Fibroblast of the aortic adventitia (primary cell): ENCODE measurements at regions not wholly inside any gene's neighbourhood (a gene's known extent, or its start where the extent isn't known, plus 50 kb on each side); places are given as distances from the start of the nearest gene placed in this dataset.

ENCODE experiments used
- DNase-seq: peaks from one replicate; pipeline ENCODE4 v3.0.0-alpha.2; 2010; ENCODE audit warnings: low read depth
- H3K4me3 ChIP-seq: 2 replicates; pipeline ENCODE4 v1.5.1; 2011; ENCODE audit warnings: low read depth, mild to moderate bottlenecking, control low read depth, low read length, moderate library complexity
- TF ChIP-seq, protein P1 (sequence below): IDR thresholded peaks from 2 replicates; pipeline ENCODE4 v1.5.1; 2011; ENCODE audit warnings: mild to moderate bottlenecking, low read length, control low read depth, inconsistent platforms; ENCODE audit not compliant: insufficient read depth

DNA sequence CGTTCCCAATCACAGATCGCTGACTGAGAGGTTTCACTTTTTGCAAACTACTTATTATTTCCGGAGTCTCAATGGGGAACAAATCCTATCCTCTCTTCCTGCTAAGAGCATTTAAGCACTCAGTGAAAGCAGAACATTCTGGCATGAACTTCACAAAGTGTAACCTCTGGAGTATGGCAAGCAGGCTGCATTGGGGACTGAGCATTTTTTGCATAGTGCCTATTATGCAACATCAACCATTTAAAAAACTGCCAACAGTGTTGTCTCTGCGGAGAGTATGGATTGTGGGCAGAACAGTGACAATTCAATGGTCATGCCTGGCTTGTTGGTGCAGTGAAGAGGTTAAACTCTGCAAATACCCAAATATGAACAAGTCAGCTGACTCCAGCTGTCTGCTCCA lies 484.6 kb downstream of the OLFM4 start:
- no peak overlapping the region for H3K4me3 ChIP-seq
- TF ChIP-seq, protein P1, sequence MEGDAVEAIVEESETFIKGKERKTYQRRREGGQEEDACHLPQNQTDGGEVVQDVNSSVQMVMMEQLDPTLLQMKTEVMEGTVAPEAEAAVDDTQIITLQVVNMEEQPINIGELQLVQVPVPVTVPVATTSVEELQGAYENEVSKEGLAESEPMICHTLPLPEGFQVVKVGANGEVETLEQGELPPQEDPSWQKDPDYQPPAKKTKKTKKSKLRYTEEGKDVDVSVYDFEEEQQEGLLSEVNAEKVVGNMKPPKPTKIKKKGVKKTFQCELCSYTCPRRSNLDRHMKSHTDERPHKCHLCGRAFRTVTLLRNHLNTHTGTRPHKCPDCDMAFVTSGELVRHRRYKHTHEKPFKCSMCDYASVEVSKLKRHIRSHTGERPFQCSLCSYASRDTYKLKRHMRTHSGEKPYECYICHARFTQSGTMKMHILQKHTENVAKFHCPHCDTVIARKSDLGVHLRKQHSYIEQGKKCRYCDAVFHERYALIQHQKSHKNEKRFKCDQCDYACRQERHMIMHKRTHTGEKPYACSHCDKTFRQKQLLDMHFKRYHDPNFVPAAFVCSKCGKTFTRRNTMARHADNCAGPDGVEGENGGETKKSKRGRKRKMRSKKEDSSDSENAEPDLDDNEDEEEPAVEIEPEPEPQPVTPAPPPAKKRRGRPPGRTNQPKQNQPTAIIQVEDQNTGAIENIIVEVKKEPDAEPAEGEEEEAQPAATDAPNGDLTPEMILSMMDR = no peak

DNA sequence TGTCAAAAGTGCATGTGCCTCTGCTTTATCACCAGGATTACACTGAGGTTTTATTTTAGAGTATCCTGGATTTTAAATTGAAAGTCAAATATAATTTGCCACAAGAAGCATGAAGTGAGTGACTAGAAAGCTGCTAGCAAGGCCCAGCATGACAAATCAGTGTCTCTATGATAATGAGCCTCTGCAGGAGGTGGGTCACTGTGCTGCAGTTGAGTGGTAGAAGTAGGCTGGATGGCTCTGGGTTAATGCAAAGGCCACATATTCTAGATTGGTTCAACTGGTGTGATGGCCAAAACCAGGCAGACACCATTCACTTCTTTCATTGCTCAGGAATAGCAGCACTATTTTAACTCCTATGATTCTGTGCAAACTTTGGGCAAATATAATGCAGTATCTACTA lies 491.5 kb downstream of the OLFM4 start:
- H3K4me3 ChIP-seq = no peak overlapping the region
- TF ChIP-seq, protein P1 = no peak
- no peak for DNase-seq

More for the DNA sequence above, 484.6 kb downstream of the OLFM4 start:
- no peak for DNase-seq

DNA sequence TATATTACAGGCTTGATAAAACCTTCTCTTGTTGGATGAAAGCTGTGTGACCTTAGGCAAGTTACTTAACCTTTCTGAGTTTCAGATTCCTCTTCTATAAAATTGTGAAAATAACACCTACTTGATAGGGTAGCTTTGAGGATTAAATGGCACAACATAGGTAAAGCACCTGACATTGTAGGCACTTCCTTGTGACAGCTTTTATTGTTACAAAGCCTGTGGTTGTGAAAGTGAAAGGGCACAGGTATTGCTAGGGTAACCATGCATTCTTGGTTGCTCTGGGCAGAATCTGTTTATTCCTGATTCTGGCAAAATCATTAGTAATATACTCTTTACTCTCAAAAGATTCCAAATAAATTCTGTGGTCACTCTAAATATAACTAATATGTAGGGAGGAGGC lies 493.4 kb downstream of the OLFM4 start:
- no peak overlapping the region for H3K4me3 ChIP-seq
- no peak for DNase-seq
- TF ChIP-seq, protein P1 = no peak

DNA sequence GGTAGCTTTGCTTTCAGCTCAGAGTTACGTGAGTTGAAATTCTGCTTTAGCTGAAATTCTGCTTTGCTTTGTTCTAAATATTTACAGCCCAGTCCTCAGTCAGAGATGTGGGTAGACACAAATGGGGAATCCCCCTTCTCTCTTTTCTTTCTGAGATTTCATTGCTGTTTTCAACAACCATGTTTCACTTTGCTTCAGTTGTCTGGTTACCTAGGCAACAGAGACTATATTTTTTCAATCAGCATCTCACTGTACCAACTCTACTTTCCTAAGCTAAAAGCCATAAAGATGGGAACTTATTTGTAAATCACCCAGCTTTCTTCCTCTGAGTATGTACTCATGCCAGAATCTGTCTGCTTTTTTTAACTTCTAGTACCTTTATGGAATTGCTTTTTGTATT lies 509.0 kb downstream of the OLFM4 start:
- H3K4me3 ChIP-seq = no peak overlapping the region
- TF ChIP-seq, protein P1 = no peak
- DNase-seq = no peak

DNA sequence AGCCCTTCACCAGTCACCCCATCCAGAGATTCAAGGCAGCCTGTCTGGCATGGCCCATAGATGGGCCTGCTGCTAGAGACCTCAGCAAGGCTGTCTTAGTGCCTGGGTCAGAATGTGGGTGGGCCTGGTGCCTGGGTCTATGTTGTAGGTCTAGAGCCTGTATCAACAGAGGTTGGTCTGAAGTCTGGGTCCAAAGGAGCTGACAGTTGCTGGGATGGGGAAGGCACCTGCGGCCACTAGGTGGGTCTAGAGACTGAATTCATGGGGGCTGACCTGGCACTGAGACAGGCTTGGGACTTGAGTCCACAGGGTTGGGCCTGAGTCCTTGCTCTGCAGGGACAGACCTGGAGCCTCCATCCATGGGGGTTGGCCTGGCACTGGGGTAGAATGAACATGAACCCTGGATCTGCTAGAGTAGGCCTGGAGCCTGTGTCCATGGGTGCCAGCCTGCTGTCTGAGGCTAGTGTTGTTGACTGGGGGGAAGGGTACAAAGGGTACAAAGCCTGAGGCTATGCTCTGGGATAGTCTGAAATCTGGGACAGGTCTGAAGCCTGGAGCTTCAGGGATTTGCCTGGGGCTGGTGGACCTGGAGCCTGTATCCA lies 516.8 kb downstream of the OLFM4 start:
- no peak overlapping the region for H3K4me3 ChIP-seq
- TF ChIP-seq, protein P1 = no peak
- no peak for DNase-seq

DNA sequence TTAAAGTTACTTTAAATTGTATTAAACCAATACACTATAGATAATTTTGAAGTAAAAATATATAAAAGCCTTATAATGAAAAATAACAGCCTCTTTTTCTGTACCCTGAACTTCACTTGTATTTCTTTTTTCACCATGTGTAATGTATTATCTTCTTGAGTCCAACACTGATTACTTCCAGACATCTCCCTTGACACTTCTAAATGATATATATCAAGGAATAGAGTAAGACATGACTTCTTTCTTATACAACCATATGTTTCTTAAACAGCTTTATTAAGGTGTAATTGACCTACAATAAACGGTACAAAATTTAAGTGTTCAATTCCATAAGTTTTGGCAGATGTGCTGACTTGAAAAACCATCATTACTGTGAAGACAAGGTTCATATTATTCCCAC lies 531.9 kb downstream of the OLFM4 start:
- no peak for DNase-seq
- TF ChIP-seq, protein P1 = no peak
- H3K4me3 ChIP-seq = no peak overlapping the region

DNA sequence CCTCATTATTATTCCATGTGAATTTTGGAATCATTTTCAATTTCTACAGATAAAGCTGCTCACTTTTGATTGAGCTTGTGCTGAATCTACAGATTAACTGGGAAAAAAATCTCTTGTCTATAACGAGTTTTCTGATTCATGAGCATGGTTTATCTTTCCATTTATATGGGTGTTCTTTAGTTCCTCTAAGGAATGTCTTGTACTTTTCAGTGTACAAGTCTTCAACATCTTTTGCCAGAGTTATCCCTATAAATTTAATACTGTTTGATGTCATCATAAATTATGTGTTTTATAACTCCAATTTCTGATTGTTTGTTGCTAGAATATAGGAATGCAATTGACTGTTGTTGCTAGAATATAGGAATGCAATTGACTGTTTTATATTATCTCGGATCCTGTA lies 533.8 kb downstream of the OLFM4 start:
- TF ChIP-seq, protein P1 = no peak
- no peak for DNase-seq
- H3K4me3 ChIP-seq = no peak overlapping the region
